ENCODE measurements at regions not wholly inside any gene's neighbourhood (a gene's known extent, or its start where the extent isn't known, plus 50 kb on each side); places are given as distances from the start of the nearest gene placed in this dataset.
A peak's percentile ranks its signal among the peaks of the same experiment; 100 is the strongest.

GRCh38 chr2:134152045-134153010 lies 101.5 kb upstream of the MGAT5 start:
- no peak for DNase-seq

DNA sequence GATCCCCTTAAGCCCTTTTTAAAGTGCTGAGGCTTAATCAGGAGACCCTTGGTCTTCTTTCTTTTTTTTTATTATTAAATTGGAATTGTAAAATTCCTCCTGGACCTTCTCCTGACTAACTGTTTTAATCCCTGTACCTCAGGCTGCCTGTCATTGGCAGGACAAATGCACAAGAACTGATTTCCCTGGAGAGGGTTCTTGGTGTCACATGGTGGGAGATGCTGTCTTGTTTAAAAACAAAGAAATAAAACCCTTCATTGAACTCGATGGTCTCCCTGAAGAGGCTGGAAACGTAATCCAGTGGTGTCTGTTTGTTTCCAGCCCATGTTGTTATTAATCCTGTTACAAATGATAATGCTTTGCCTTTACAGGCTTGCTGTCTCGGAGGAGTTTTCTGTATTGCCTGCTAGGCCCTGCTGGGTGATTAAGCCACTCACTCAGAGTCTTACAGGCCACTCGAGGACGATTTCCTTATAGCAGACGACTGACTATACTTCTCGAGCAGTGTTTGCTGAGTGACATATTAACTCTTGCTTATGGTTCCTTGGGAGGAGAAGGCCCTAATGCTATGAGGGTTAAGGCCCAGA lies 100.5 kb upstream of the MGAT5 start:
- DNase-seq = no peak

DNA sequence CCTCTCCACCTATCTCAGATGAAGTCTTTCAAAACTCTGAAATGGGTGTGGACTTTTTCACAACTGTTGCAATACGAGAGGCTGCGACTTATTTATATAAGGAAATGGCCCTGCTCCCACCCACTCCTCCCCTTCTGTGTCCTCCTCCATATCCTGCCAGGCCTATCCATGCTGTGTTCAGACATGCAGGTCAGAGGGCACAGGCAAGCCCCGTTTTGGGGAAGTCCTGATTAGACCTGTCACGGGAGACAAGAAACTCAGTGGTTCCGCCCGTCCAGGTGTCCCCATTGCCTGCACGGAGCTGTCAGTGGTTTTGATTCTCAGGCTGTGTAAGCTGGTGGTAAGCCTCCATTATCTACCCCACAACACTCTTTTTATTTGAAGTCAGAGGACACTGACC lies 99.6 kb upstream of the MGAT5 start:
- DNase-seq = no peak

DNA sequence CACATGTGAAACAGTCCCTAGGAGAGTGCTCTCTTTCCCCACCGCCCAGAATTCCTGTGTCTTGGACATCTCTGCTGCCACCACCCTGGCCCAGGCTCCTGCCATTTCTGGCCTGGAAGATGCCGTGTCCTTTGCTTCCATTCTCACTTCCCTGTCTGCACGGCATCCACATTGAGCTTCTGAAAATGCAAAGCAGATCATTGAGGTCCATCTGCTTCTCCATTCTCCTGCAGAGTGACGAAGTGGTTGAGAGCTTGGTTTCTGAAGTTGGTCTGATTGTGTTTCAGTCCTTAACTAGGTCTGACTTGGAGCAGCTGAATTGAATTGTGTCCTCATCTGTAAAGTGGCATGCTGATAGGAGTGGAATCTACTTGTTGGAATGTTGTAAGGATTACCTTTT lies 98.7 kb upstream of the MGAT5 start:
- DNase-seq = no peak

DNA sequence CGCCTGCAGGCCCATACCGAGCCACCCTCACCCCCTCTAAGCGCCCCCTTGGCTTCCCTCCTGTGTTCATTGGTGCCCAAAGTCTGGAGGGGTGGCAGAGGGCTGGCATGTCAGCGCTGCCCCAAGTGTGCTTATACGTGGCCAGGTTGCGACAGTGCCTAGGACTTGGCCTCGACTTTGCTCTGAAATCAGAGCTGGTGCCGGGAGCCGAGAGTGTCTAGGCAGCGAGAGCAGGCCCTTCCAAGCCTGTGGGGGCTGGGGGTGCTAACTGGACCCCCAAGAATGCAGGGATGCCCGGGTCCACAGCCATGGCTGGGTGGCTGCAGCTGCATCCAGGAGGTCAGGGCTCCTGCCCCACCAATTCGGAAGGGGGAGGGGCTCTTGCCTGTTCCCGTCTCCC lies 95.6 kb upstream of the MGAT5 start:
- no peak for DNase-seq

GRCh38 chr2:134161170-134161547 lies 92.7 kb upstream of the MGAT5 start:
- DNase-seq = no peak

- DNase-seq = no peak
Observed at GRCh38 chr2:134163336-134163735, 90.5 kb upstream of the MGAT5 start.

DNA sequence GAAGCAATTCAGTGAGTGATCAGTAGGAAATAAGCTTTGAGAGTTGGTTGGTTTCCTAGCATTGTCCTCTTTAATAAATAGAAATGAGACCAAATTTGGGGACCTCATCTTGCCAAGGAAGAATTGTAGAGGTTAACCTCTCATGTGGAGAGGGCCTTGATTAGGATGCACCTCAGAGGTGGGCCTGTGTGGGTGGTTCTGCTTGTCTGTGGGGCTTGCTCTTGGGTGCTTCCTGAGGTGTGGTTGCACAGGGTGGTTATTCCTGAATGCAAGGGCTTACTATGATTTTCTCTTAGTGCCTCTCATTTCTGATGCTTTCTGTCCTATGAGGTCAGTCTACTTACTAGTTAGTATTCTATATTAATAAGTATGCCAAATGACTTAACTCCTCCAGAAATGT lies 89.6 kb upstream of the MGAT5 start:
- no peak for DNase-seq

- no peak for DNase-seq
Observed at GRCh38 chr2:134167015-134167414, 86.9 kb upstream of the MGAT5 start.

GRCh38 chr2:134169788-134170187 lies 84.1 kb upstream of the MGAT5 start:
- DNase-seq = no peak

- DNase-seq = no peak
Observed at GRCh38 chr2:134170294-134170693, 83.6 kb upstream of the MGAT5 start.

DNA sequence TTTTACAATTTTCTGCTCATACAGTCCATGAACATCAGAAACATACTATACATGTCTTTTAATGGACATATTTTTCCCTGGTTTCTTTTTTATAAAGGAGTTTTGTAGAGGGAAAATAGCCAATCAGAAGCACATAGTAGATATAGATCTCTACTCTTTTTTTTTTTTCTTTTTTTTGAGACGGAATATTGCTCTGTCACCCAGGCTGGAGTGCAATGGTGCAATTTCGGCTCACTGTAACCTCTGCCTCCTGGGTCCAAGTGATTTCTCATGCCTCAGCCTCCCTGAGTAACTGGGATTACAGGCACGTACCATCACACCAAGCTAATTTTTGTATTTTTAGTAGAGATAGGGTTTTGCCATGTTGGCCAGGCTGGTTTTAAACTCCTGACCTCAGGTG lies 83.2 kb upstream of the MGAT5 start:
- no peak for DNase-seq

- DNase-seq = peak; percentile 43
Observed at GRCh38 chr2:134173338-134174016, 80.4 kb upstream of the MGAT5 start.

DNA sequence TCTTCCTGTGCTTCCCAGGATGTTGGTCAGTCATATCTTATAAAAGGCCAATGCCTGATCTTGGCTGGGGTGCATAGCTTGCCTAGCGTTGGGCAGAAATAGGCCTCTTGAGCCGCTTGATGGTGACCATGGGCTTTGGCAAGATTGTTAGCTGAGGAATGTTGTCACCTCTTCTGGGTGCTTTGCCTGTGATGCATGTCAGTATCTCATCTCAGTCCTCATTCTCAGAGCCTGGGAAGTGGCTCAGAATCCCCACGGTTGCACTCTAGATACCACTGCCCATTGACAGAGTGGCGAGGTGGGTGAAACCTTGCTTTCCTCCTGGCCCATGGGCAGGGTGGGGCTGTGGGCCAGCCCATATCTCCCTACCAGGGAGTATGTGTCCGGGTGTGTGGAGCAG lies 79.2 kb upstream of the MGAT5 start:
- no peak for DNase-seq

DNA sequence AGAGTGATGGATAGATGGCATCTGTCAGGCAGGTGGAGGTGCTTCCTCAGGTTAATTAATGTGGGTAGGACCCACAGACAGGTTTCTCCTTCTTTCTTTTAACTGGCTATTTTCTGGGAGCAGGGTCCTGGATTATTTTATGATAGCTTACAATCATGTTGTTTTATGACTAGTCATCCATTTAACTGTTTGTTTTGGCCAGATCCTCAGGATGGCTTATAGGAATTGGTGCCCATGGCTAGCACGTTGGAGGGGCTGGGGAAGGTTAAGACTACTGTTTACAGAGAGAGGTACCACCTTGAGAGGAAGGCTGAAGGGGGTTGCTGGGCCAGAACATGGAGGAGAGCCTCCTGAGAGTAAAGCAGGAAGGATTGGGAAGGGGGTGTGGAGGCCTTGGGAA lies 78.0 kb upstream of the MGAT5 start:
- no peak for DNase-seq

DNA sequence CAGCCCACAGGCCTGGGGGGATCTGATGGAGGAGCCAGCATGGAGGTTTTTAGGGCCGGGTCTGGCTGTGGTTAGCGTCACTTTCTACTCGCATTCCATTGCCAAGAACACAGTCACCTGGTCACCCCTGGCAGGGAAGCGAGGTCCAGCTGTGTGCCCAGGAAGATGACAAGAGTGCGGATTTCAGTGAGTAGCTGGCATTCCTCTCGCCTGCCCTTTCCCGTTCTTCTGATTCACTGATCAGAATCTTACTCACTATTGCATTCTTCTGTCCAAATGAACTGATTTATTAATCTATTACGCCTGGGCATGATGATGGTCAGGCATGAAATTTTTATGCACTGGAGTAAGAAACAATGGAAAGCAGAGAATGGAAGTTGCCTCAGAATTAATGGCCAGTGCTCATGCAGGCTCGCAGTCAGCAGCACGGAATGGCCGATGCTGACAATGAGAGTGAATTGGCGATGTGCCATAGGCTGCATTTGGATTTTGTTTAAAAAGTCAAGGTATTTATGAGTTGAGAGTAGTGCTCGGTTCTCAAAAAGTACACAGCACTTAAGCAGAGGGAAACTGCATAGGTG lies 76.4 kb upstream of the MGAT5 start:
- DNase-seq = no peak

GRCh38 chr2:134178138-134178877 lies 75.6 kb upstream of the MGAT5 start:
- DNase-seq = no peak

DNA sequence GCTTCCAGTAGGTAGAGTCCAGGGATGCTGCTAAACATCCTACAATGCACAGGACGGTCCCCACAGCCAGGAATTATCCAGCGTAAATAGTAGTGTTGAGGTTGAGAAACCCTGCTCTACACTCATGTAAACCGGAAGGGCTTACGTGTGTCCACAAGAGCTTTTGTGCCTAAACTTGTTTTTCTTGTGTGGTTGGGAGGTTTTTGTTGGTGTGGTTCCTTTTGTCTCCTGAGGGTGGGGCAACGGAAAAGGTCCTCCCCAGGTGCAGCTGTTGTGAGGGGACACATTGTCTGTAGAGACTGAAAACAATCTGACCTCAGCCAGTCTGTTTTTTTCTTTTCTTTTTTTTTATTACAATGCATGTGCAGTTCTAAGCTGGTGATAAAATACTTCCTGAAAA lies 72.7 kb upstream of the MGAT5 start:
- DNase-seq = no peak

GRCh38 chr2:134183679-134184078 lies 70.2 kb upstream of the MGAT5 start:
- DNase-seq = no peak

DNA sequence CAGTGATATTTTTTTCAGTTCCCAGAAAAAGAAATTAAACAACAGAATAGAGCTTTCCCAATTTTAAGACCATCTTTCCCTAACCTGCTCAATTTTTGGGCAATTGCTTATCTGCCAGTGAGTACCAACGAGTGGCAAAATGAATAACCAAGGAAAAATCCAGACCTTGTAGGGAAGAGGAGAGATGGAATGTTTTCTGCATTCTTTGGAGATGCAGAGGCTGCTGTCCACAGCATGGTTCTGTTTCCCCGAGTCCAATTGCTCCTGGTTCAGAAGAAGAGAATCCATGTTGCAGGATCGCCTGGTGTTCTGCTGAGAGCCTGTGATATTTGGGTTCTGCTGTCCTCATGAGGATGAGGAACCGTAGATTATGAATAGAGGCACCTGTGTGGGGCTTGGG lies 68.2 kb upstream of the MGAT5 start:
- DNase-seq = no peak

DNA sequence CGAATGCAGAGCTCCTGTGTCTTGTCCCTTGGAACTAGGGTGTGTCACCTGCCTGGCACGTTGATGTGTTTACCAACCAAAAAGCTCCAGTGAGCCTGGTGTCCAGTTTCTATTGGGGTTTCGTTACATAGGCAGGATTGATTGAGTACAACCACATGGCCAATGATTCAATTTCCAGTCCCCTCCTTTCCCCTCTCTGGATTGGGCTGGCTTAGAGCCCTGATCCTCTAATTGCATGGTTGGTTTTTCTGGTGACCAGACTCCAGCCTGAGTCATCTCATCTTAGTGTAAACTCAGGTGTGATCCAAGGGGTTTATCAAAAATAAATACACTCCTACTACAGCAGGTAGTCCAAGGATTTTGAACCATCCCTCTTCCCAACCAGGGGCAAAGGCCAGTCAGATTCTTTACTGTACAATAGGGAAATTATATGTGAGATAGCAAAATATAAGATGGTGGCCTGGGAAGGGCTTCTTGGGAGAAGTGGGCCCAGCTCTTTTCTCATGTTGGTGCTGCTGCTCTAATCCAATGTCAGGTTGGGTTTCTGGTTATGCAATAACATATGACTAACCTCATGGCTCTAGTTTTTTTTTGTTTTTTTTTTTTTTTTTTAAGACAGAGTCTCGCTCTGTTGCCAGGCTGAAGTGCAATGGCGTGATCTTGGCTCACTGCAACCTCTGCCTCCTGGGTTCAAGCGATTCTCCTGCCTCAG lies 64.7 kb upstream of the MGAT5 start:
- no peak for DNase-seq

Measured in DMS 273 treated with DMSO at 0.1 percent for 48 hours (cell line).